ENCODE measurements at regions not wholly inside any gene's neighbourhood (a gene's known extent, or its start where the extent isn't known, plus 50 kb on each side); places are given as distances from the start of the nearest gene placed in this dataset.

DNA sequence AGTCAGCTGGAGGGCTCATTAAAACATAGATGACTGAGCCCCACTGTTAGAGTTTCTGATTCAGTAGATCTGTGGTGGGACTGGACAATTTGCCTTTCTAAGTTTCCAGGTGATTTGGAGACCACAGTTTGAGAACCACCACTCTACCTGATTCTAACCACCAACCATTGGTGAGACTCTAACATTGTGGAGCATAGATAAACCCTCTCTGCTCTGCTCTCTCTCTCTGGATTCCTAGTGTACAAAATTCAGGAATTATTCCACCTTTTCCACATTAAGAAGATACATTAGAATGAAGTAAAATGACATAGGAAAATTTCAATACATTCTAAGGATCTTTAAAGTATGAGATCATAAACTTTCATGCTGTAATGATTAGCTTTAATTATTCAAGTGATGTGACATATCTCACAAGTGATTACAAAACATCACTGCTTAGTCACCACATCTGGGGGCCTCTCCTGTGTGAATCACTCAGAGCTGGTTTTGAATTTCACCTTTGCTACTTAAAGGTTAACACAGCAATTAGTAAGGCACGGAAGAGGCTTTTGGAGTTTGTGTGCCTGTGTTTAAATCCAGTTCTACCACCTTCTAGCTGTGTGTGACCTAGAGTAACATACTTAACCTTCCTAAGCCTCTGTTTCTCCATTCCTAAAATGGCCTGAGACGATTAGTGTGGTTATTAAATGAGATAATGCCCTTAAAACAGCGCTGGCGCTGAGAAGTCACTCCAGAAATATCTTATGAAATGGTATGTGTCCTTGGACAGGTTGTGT, 78.5 kb upstream of the NBEA start:
- TF ChIP-seq, protein P1, sequence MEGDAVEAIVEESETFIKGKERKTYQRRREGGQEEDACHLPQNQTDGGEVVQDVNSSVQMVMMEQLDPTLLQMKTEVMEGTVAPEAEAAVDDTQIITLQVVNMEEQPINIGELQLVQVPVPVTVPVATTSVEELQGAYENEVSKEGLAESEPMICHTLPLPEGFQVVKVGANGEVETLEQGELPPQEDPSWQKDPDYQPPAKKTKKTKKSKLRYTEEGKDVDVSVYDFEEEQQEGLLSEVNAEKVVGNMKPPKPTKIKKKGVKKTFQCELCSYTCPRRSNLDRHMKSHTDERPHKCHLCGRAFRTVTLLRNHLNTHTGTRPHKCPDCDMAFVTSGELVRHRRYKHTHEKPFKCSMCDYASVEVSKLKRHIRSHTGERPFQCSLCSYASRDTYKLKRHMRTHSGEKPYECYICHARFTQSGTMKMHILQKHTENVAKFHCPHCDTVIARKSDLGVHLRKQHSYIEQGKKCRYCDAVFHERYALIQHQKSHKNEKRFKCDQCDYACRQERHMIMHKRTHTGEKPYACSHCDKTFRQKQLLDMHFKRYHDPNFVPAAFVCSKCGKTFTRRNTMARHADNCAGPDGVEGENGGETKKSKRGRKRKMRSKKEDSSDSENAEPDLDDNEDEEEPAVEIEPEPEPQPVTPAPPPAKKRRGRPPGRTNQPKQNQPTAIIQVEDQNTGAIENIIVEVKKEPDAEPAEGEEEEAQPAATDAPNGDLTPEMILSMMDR (IDR thresholded peaks at IDR 0.05; ENCODE audit: insufficient read depth, low read length), result no peak
- no peak for TF ChIP-seq GABPA (IDR thresholded peaks at IDR 0.05; ENCODE audit: low read depth)
- TF ChIP-seq POLR2AphosphoS5 (IDR thresholded peaks at IDR 0.05; ENCODE audit: low read depth), result no peak
- TF ChIP-seq, protein P2, sequence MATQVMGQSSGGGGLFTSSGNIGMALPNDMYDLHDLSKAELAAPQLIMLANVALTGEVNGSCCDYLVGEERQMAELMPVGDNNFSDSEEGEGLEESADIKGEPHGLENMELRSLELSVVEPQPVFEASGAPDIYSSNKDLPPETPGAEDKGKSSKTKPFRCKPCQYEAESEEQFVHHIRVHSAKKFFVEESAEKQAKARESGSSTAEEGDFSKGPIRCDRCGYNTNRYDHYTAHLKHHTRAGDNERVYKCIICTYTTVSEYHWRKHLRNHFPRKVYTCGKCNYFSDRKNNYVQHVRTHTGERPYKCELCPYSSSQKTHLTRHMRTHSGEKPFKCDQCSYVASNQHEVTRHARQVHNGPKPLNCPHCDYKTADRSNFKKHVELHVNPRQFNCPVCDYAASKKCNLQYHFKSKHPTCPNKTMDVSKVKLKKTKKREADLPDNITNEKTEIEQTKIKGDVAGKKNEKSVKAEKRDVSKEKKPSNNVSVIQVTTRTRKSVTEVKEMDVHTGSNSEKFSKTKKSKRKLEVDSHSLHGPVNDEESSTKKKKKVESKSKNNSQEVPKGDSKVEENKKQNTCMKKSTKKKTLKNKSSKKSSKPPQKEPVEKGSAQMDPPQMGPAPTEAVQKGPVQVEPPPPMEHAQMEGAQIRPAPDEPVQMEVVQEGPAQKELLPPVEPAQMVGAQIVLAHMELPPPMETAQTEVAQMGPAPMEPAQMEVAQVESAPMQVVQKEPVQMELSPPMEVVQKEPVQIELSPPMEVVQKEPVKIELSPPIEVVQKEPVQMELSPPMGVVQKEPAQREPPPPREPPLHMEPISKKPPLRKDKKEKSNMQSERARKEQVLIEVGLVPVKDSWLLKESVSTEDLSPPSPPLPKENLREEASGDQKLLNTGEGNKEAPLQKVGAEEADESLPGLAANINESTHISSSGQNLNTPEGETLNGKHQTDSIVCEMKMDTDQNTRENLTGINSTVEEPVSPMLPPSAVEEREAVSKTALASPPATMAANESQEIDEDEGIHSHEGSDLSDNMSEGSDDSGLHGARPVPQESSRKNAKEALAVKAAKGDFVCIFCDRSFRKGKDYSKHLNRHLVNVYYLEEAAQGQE (IDR thresholded peaks at IDR 0.05; ENCODE audit: insufficient replicate concordance, low read depth), result no peak
- H3K27ac ChIP-seq (replicated peaks), result no peak overlapping the region
- H3K27me3 ChIP-seq (ENCODE audit: insufficient read depth, poor library complexity, severe bottlenecking), result no peaks in the 10 kb centered on the region
- no peak for DNase-seq (ENCODE audit: low read depth in 1 of 2, low spot score in 1 of 2)
- no peak overlapping the region for H3K4me3 ChIP-seq (replicated peaks; ENCODE audit: insufficient read depth, low read length)

GRCh38 chr13:34864671-34865070, 77.4 kb upstream of the NBEA start:
- H3K27ac ChIP-seq (replicated peaks), result no peak overlapping the region
- no peak for DNase-seq (ENCODE audit: low read depth in 1 of 2, low spot score in 1 of 2)
- no peak overlapping the region for H3K4me3 ChIP-seq (replicated peaks; ENCODE audit: insufficient read depth, low read length)
- H3K27me3 ChIP-seq (ENCODE audit: insufficient read depth, poor library complexity, severe bottlenecking), result no peaks in the 10 kb centered on the region
- TF ChIP-seq SPI1 (IDR thresholded peaks at IDR 0.05; ENCODE audit: borderline replicate concordance, low read depth) (no peak), POLR2AphosphoS5 (IDR thresholded peaks at IDR 0.05; ENCODE audit: low read depth) (no peak), GABPA (IDR thresholded peaks at IDR 0.05; ENCODE audit: low read depth) (no peak)
- TF ChIP-seq, protein P1 (IDR thresholded peaks at IDR 0.05; ENCODE audit: insufficient read depth, low read length), result no peak
- TF ChIP-seq, protein P2 (IDR thresholded peaks at IDR 0.05; ENCODE audit: insufficient replicate concordance, low read depth), result no peak

DNA sequence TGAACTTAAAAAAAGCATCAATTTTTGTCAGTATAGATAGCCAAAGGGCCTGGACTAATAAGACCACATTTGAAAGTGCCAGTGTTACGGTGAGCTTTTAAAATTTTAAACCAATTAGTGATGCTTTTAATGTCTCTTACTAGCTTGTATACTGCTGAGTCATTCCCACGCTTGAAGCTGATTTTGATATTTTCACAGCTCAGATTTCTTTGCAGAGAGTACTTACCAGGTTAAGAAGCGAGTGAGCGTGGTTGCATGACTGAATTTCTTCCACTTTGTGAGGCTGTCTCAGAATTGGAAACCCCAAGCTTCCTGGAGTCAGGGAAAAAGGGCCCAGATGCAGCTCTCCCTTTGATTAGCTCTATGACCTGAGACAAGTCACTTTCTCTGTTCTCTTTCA, 74.5 kb upstream of the NBEA start:
- Histone ChIP-seq H3K4me3 (replicated peaks; ENCODE audit: insufficient read depth, low read length) (no peak overlapping the region), H3K27me3 (ENCODE audit: insufficient read depth, poor library complexity, severe bottlenecking) (no peaks in the 10 kb centered on the region), H3K27ac (replicated peaks) (no peak overlapping the region)
- DNase-seq (ENCODE audit: low read depth in 1 of 2, low spot score in 1 of 2), result no peak
- no peak for TF ChIP-seq POLR2AphosphoS5 (IDR thresholded peaks at IDR 0.05; ENCODE audit: low read depth)
- TF ChIP-seq, protein P1 (IDR thresholded peaks at IDR 0.05; ENCODE audit: insufficient read depth, low read length), result no peak
- TF ChIP-seq, protein P2 (IDR thresholded peaks at IDR 0.05; ENCODE audit: insufficient replicate concordance, low read depth), result no peak
- TF ChIP-seq GABPA (IDR thresholded peaks at IDR 0.05; ENCODE audit: low read depth), result no peak
- no peak for TF ChIP-seq SPI1 (IDR thresholded peaks at IDR 0.05; ENCODE audit: borderline replicate concordance, low read depth)

All from HL-60 (cell line).